ENCODE measurements at regions not wholly inside any gene's neighbourhood (a gene's known extent, or its start where the extent isn't known, plus 50 kb on each side); places are given as distances from the start of the nearest gene placed in this dataset.

- intact Hi-C loops (cut with DNase I), result no loop called here
Observed at GRCh38 chr9:109582386-109582785, 84.3 kb upstream of the PTPN3 start.

GRCh38 chr9:109584205-109584604, 86.1 kb upstream of the PTPN3 start:
- no peaks in the 10 kb centered on the region for H3K27me3 ChIP-seq
- WGBS, 2 donors, result 91 to 93% methylated on average over 3 to 4 of the region's 4 CpGs
- H3K4me1 ChIP-seq, result no peaks in the 10 kb centered on the region
- TF ChIP-seq CTCF (IDR thresholded peaks at IDR 0.05), result no peak
- TF ChIP-seq POLR2A (IDR thresholded peaks at IDR 0.05), result no peak
- ATAC-seq (no peak), DNase-seq (no peak)
- H3K9me3 ChIP-seq, result no peaks in the 10 kb centered on the region
- intact Hi-C loops (cut with DNase I), result no loop called here
- H3K4me3 ChIP-seq, result no peak overlapping the region
- H3K36me3 ChIP-seq (replicated peaks in 1 of 2; ENCODE audit: insufficient read depth in 1 of 2, low read depth in 2 of 2), result no peaks in the 10 kb centered on the region
- H3K27ac ChIP-seq, result no peak overlapping the region

More at GRCh38 chr9:109582386-109582785, 84.3 kb upstream of the PTPN3 start:
- Histone ChIP-seq H3K4me3 (no peak overlapping the region), H3K27ac (no peak overlapping the region), H3K4me1 (no peaks in the 10 kb centered on the region), H3K27me3 (no peaks in the 10 kb centered on the region), H3K36me3 (replicated peaks in 1 of 2; ENCODE audit: insufficient read depth in 1 of 2, low read depth in 2 of 2) (no peaks in the 10 kb centered on the region), H3K9me3 (no peaks in the 10 kb centered on the region)
- no peak for TF ChIP-seq POLR2A (IDR thresholded peaks at IDR 0.05)
- no peak for TF ChIP-seq CTCF (IDR thresholded peaks at IDR 0.05)
- ATAC-seq (no peak), DNase-seq (no peak)

GRCh38 chr9:109585796-109586195, 87.7 kb upstream of the PTPN3 start:
- H3K4me1 ChIP-seq, result no peaks in the 10 kb centered on the region
- ATAC-seq, result no peak
- intact Hi-C loops (cut with DNase I), result no loop called here
- H3K27me3 ChIP-seq, result no peaks in the 10 kb centered on the region
- DNase-seq, result no peak
- TF ChIP-seq CTCF (IDR thresholded peaks at IDR 0.05), result no peak
- no peak for TF ChIP-seq POLR2A (IDR thresholded peaks at IDR 0.05)
- H3K36me3 ChIP-seq (replicated peaks in 1 of 2; ENCODE audit: insufficient read depth in 1 of 2, low read depth in 2 of 2), result no peaks in the 10 kb centered on the region
- H3K27ac ChIP-seq, result no peak overlapping the region
- no peak overlapping the region for H3K4me3 ChIP-seq
- H3K9me3 ChIP-seq, result no peaks in the 10 kb centered on the region
- 71 to 79% methylated on average over 7 of the region's 7 CpGs for WGBS, 2 donors

- Histone ChIP-seq H3K9me3 (no peaks in the 10 kb centered on the region), H3K27me3 (no peaks in the 10 kb centered on the region), H3K4me1 (no peaks in the 10 kb centered on the region), H3K27ac (no peak overlapping the region), H3K36me3 (replicated peaks in 1 of 2; ENCODE audit: insufficient read depth in 1 of 2, low read depth in 2 of 2) (no peaks in the 10 kb centered on the region), H3K4me3 (no peak overlapping the region)
- DNase-seq (no peak), ATAC-seq (no peak)
- WGBS, 2 donors, result 86 to 87% methylated on average over 4 of the region's 4 CpGs
- intact Hi-C loops (cut with DNase I), result no loop called here
- TF ChIP-seq CTCF (IDR thresholded peaks at IDR 0.05), result no peak
- no peak for TF ChIP-seq POLR2A (IDR thresholded peaks at IDR 0.05)
Observed at GRCh38 chr9:109586993-109587392, 88.9 kb upstream of the PTPN3 start.

GRCh38 chr9:109588415-109588814, 90.3 kb upstream of the PTPN3 start:
- no peak for TF ChIP-seq POLR2A (IDR thresholded peaks at IDR 0.05)
- no peak for TF ChIP-seq CTCF (IDR thresholded peaks at IDR 0.05)
- no peak for DNase-seq
- no peaks in the 10 kb centered on the region for H3K27me3 ChIP-seq

More at GRCh38 chr9:109588415-109588814, 90.3 kb upstream of the PTPN3 start:
- Histone ChIP-seq H3K27ac (no peak overlapping the region), H3K36me3 (replicated peaks in 1 of 2; ENCODE audit: insufficient read depth in 1 of 2, low read depth in 2 of 2) (no peaks in the 10 kb centered on the region), H3K4me1 (no peaks in the 10 kb centered on the region), H3K4me3 (no peak overlapping the region), H3K9me3 (no peaks in the 10 kb centered on the region)
- 74 to 88% methylated on average over 3 of the region's 3 CpGs for WGBS, 2 donors
- intact Hi-C loops (cut with DNase I), result no loop called here
- ATAC-seq, result no peak
